ENCODE measurements at regions not wholly inside any gene's neighbourhood (a gene's known extent, or its start where the extent isn't known, plus 50 kb on each side); places are given as distances from the start of the nearest gene placed in this dataset.

DNA sequence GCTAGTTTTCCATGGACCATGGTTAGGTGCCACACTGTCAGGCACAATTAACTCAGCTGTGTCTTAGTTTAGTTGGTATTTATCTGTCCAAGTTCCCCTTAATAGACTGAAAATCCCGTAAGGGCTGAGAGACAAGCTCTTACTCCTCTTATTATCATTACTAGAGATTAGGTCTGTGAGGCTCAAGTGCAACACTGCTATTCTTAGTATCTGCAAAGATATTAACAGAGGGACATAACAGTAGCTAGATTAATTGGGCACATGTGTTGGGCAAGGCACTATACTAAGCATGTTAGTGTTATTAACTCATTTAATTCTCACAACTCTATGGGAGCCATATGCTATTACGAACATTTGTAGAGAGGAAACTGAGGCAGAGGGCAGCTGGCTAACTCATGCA is 137.3 kb downstream of the VEGFA start:
- TF ChIP-seq CTCF (IDR thresholded peaks at IDR 0.05; ENCODE audit: insufficient read depth, low read length, poor library complexity, severe bottlenecking) = no peak
- no peak for TF ChIP-seq EZH2phosphoT487 (conservative IDR thresholded peaks at IDR 0.05; ENCODE audit: low read length)
- no peak overlapping the region for H3K4me2 ChIP-seq (ENCODE audit: low read depth, low read length, poor library complexity, severe bottlenecking)
- no peak overlapping the region for H3K4me3 ChIP-seq (ENCODE audit: insufficient read depth, low read length, poor library complexity, severe bottlenecking)
- H3K9ac ChIP-seq (ENCODE audit: low read length) = no peak overlapping the region
- H3F3A ChIP-seq (ENCODE audit: insufficient read depth) = no peaks in the 10 kb centered on the region
- no peaks in the 10 kb centered on the region for H3K79me2 ChIP-seq (ENCODE audit: insufficient read depth, low read length)
- H3K9me3 ChIP-seq (ENCODE audit: insufficient read depth, low read length) = no peaks in the 10 kb centered on the region
- no peaks in the 10 kb centered on the region for H3K36me3 ChIP-seq (ENCODE audit: low read length)
- no peaks in the 10 kb centered on the region for H3K9me2 ChIP-seq (replicated peaks; ENCODE audit: insufficient read depth, low read length)
- H4K20me1 ChIP-seq (ENCODE audit: low read depth, low read length) = no peaks in the 10 kb centered on the region
- H2AFZ ChIP-seq (ENCODE audit: low read depth, low read length, severe bottlenecking) = no peak overlapping the region
- no peak overlapping the region for H3K27ac ChIP-seq (ENCODE audit: low read depth, low read length)
- no peaks in the 10 kb centered on the region for H3K27me3 ChIP-seq (ENCODE audit: low read length)

DNA sequence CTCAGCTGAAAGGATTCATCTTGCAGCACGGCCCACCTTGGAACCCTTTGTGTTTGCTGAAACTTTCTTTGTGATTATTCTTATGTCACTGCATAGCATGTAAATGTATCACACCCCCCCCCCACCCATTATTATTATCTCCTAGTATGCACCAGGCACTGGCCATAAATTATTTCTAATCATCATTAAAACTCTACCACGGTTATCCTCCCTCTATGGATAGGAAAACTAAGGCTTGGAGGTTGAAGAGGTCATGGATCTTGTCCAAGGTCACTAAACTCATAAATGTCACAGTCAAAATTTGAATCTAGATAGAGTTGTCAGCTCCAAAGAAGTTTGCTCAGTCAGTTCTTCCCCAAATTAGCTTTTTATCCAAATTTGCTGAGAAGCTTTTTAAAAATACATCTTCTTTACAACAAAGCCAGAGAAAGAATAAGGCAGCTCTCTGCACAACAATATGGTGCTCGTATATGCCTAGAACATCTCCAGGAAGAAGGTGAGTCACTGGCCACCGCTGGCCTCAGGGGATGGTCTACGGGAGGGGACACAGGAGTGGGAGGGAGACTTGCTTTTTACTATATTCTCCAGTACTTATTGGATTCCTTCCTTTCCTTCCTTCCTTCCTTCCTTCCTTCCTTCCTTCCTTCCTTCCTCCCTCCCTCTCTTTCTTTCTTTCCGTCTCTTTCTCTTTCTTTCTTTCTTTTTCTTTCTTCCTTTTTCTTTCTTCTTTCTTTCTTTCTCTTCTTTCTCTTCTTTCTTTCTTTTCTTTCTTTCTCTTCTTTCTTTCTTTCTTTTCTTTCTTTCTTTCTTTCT is 134.5 kb downstream of the VEGFA start:
- Histone ChIP-seq H3F3A (ENCODE audit: insufficient read depth) (no peaks in the 10 kb centered on the region), H3K79me2 (ENCODE audit: insufficient read depth, low read length) (no peaks in the 10 kb centered on the region), H3K9ac (ENCODE audit: low read length) (no peak overlapping the region), H3K27ac (ENCODE audit: low read depth, low read length) (no peak overlapping the region), H3K27me3 (ENCODE audit: low read length) (no peaks in the 10 kb centered on the region), H2AFZ (ENCODE audit: low read depth, low read length, severe bottlenecking) (no peak overlapping the region), H3K9me3 (ENCODE audit: insufficient read depth, low read length) (no peaks in the 10 kb centered on the region), H3K4me2 (ENCODE audit: low read depth, low read length, poor library complexity, severe bottlenecking) (no peak overlapping the region), H3K9me2 (replicated peaks; ENCODE audit: insufficient read depth, low read length) (no peaks in the 10 kb centered on the region), H3K4me3 (ENCODE audit: insufficient read depth, low read length, poor library complexity, severe bottlenecking) (no peak overlapping the region), H4K20me1 (ENCODE audit: low read depth, low read length) (no peaks in the 10 kb centered on the region), H3K36me3 (ENCODE audit: low read length) (no peaks in the 10 kb centered on the region)
- no peak for TF ChIP-seq EZH2phosphoT487 (conservative IDR thresholded peaks at IDR 0.05; ENCODE audit: low read length)
- no peak for TF ChIP-seq CTCF (IDR thresholded peaks at IDR 0.05; ENCODE audit: insufficient read depth, low read length, poor library complexity, severe bottlenecking)

GRCh38 chr6:43903739-43904290 is 133.8 kb downstream of the VEGFA start:
- H3K79me2 ChIP-seq (ENCODE audit: insufficient read depth, low read length) = no peaks in the 10 kb centered on the region
- no peaks in the 10 kb centered on the region for H3K9me3 ChIP-seq (ENCODE audit: insufficient read depth, low read length)
- no peak overlapping the region for H3K4me3 ChIP-seq (ENCODE audit: insufficient read depth, low read length, poor library complexity, severe bottlenecking)
- no peak overlapping the region for H3K27ac ChIP-seq (ENCODE audit: low read depth, low read length)
- no peaks in the 10 kb centered on the region for H4K20me1 ChIP-seq (ENCODE audit: low read depth, low read length)
- no peaks in the 10 kb centered on the region for H3F3A ChIP-seq (ENCODE audit: insufficient read depth)
- H3K27me3 ChIP-seq (ENCODE audit: low read length) = no peaks in the 10 kb centered on the region
- no peak overlapping the region for H3K9ac ChIP-seq (ENCODE audit: low read length)
- H3K9me2 ChIP-seq (replicated peaks; ENCODE audit: insufficient read depth, low read length) = no peaks in the 10 kb centered on the region
- TF ChIP-seq CTCF (IDR thresholded peaks at IDR 0.05; ENCODE audit: insufficient read depth, low read length, poor library complexity, severe bottlenecking) = no peak
- TF ChIP-seq EZH2phosphoT487 (conservative IDR thresholded peaks at IDR 0.05; ENCODE audit: low read length) = no peak
- H3K36me3 ChIP-seq (ENCODE audit: low read length) = no peaks in the 10 kb centered on the region
- no peak overlapping the region for H3K4me2 ChIP-seq (ENCODE audit: low read depth, low read length, poor library complexity, severe bottlenecking)
- no peak overlapping the region for H2AFZ ChIP-seq (ENCODE audit: low read depth, low read length, severe bottlenecking)

All from SU-DHL-6 (cell line).